PC-3 (cell line): ENCODE measurements at regions not wholly inside any gene's neighbourhood (a gene's known extent, or its start where the extent isn't known, plus 50 kb on each side); places are given as distances from the start of the nearest gene placed in this dataset.
"Not testable (repeated sequence)": the region's sequence is repeated elsewhere in the genome, so short reads cannot be mapped to it uniquely, and the experiment has no call there.

ENCODE experiments used
- CTCF ChIP-seq: fragments of 300-600 bp; sonication (generic); conservative IDR thresholded peaks from 2 replicates; pipeline ENCODE4 v1.5.1; 2017; ENCODE audit warnings: antibody characterized with exemption, low read depth, mild to moderate bottlenecking, low read length
- EZH2phosphoT487 ChIP-seq: fragments of 300-600 bp; sonication (generic); IDR thresholded peaks from 2 replicates; pipeline ENCODE4 v1.6.1; 2018; ENCODE audit warnings: mild to moderate bottlenecking, antibody characterized with exemption, low read length, borderline replicate concordance

DNA sequence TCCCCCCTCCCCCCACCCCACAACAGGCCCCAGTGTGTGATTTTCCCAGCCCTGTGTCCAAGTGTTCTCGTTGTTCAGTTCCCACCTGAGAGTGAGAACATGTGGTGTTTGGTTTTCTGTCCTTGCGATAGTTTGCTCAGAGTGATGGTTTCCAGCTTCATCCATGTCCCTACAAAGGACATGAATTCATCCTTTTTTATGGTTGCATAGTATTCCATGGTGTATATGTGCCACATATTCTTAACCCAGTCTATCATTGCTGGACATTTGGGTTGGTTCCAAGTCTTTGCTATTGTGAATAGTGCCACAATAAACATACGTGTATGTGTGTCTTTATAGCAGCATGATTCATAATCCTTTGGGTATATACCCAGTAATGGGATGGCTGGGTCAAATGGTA lies 81.1 kb upstream of the ALX4 start:
- TF ChIP-seq CTCF, EZH2phosphoT487: not testable (repeated sequence)
